HAP-1 (cell line): ENCODE measurements at regions not wholly inside any gene's neighbourhood (a gene's known extent, or its start where the extent isn't known, plus 50 kb on each side); places are given as distances from the start of the nearest gene placed in this dataset.
"Not testable (repeated sequence)": the region's sequence is repeated elsewhere in the genome, so short reads cannot be mapped to it uniquely, and the experiment has no call there.

ENCODE experiments used
- DNase-seq, 2 experiments: peaks; one replicate each; pipeline ENCODE4 v3.0.0-alpha.2; 2016 to 2020; ENCODE audit warnings: low spot score in 2 of 2
- H3K27me3 ChIP-seq: fragments of 250-450 bp; sonication (Bioruptor Pico); 2 replicates; pipeline ENCODE4 v1.5.1; 2020; ENCODE audit warnings: low read depth, mild to moderate bottlenecking, moderate library complexity
- H3K36me3 ChIP-seq: fragments of 250-450 bp; sonication (Bioruptor Pico); replicated peaks from 2 replicates; pipeline ENCODE4 v1.5.1; 2020; ENCODE audit warnings: mild to moderate bottlenecking
- H3K4me1 ChIP-seq: fragments of 250-450 bp; sonication (Bioruptor Pico); 2 replicates; pipeline ENCODE4 v1.5.1; 2020; ENCODE audit warnings: mild to moderate bottlenecking
- H3K4me3 ChIP-seq: fragments of 250-450 bp; sonication (Bioruptor Pico); 2 replicates; pipeline ENCODE4 v1.5.1; 2020; ENCODE audit warnings: mild to moderate bottlenecking, moderate library complexity
- H3K9me3 ChIP-seq: fragments of 250-450 bp; sonication (Bioruptor Pico); 2 replicates; pipeline ENCODE4 v1.5.1; 2020; ENCODE audit warnings: mild to moderate bottlenecking, moderate library complexity
- in situ Hi-C: fragments of 300-500 bp; cut with MboI; formaldehyde crosslinking; loops from 3 replicates; pipeline ENCODE4 v1.14.3; 2020; ENCODE audit warnings: low sequenced_read_pairs, inconsistent platforms, mixed read lengths

GRCh38 chr5:179404321-179405053, 59.2 kb upstream of the ADAMTS2 start:
- Histone ChIP-seq H3K4me1 (no peaks in the 10 kb centered on the region), H3K4me3 (no peak overlapping the region), H3K36me3 (no peaks in the 10 kb centered on the region), H3K9me3 (peaks cover 19% of the 10 kb centered on the region), H3K27me3 (no peaks in the 10 kb centered on the region)
- no peak for DNase-seq
- in situ Hi-C loops, result no loop called here

DNA sequence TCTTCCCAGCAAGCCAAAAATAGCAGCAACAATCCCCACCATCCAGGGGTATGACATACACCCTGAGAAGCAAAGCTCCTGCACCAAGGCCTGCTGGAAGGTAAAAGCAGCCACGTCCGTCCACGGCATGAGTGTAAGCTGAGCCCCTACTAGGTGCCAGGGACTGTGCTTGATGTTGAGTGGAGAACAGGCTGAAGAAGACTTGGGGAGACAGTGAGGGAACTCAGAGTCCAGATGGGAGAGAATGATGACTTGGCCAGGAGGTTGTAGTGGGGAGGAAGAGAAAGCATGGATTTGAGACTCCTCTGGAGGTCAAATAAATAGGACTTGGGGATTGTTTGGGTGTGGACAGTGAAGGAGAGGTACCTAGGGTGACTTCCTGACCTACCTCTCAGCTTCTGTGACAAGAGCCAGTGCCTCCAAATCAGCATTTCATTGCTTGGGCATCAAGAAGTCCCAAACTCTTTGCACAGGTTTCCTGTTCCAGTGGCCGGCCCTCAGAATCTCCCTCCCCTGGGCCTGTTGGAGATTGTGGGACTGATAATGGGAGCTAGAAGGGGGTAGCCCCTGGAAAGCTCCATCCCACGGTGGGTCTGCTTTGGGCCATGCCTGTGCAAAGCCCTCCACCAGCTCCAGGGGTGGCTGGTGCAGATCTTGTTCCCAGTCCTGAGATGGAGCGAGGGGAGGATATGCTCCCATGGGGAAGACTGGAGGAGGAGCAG, 58.3 kb upstream of the ADAMTS2 start:
- DNase-seq, result no peak
- Histone ChIP-seq H3K36me3 (no peaks in the 10 kb centered on the region), H3K4me1 (no peaks in the 10 kb centered on the region), H3K27me3 (no peaks in the 10 kb centered on the region), H3K4me3 (no peak overlapping the region), H3K9me3 (peaks cover 21% of the 10 kb centered on the region)
- in situ Hi-C loops, result no loop called here

- H3K36me3 ChIP-seq, H3K27me3 ChIP-seq, H3K4me3 ChIP-seq, H3K4me1 ChIP-seq, DNase-seq, in situ Hi-C loops: not testable (repeated sequence)
- H3K9me3 ChIP-seq, result peaks cover 21% of the 10 kb centered on the region
These were observed 55.2 kb upstream of the ADAMTS2 start for GRCh38 chr5:179400435-179400834.

DNA sequence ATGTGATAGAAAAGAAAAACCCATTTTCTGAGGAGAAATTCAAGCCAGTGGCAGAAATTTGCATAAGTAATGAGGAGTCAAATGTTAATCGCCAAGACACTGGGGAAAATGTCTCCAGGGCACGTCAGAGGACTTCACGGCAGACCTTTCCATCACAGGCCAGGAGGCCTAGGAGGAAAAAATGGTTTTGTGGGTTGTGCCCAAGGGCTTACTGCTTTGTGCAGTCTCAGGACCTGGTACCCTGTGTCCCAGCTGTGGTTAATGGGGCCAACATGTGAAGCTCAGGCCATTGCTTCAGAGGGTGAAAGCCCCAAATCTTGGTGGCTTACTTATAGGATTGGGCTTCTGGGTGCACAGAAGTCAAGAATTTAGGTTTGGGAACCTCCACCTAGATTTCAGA, 54.8 kb upstream of the ADAMTS2 start:
- H3K4me1 ChIP-seq, result no peaks in the 10 kb centered on the region
- no peaks in the 10 kb centered on the region for H3K36me3 ChIP-seq
- H3K27me3 ChIP-seq, result no peaks in the 10 kb centered on the region
- no peak for DNase-seq
- no peak overlapping the region for H3K4me3 ChIP-seq
- in situ Hi-C loops, result no loop called here
- H3K9me3 ChIP-seq, result peaks cover 21% of the 10 kb centered on the region

GRCh38 chr5:179399327-179399726, 54.1 kb upstream of the ADAMTS2 start:
- DNase-seq, in situ Hi-C loops, H3K4me1 ChIP-seq, H3K27me3 ChIP-seq, H3K4me3 ChIP-seq, H3K36me3 ChIP-seq: not testable (repeated sequence)
- H3K9me3 ChIP-seq, result peaks cover 21% of the 10 kb centered on the region

DNA sequence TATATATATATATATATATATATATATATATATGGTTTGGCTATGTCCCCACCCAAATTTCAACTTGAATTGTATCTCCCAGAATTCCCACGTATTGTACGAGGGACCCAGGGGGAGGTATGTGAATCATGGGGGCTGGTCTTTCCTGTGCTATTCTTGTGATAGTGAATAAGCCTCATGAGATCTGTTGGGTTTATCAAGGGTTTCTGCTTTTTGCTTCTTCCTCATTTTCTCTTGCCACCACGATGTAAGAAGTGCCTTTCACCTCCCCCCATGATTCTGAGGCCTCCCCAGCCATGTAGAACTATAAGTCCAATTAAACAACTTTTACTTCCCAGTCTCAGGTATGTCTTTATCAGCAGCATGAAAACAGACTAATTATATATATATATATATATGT, 52.3 kb upstream of the ADAMTS2 start:
- H3K9me3 ChIP-seq, result peaks cover 20% of the 10 kb centered on the region
- in situ Hi-C loops, result no loop called here
- H3K4me3 ChIP-seq, result no peak overlapping the region
- no peaks in the 10 kb centered on the region for H3K36me3 ChIP-seq
- DNase-seq, result no peak
- no peaks in the 10 kb centered on the region for H3K27me3 ChIP-seq
- H3K4me1 ChIP-seq, result no peaks in the 10 kb centered on the region
